SK-N-SH (cell line): ENCODE measurements at regions not wholly inside any gene's neighbourhood (a gene's known extent, or its start where the extent isn't known, plus 50 kb on each side); places are given as distances from the start of the nearest gene placed in this dataset.

Experiments used
- CTCF ChIP-seq: fragments of 200-600 bp; sonication (generic); IDR thresholded peaks from 2 replicates; pipeline ENCODE4 v1.6.1; 2017; ENCODE audit warnings: antibody characterized with exemption, mild to moderate bottlenecking, moderate library complexity
- EP300 ChIP-seq, 2 experiments: IDR thresholded peaks; 2 replicates each; pipeline versions ENCODE4 v1.4.0 to v1.6.1; 2012; ENCODE audit warnings: borderline replicate concordance in 1 of 2, low read depth in 1 of 2, low read length in 1 of 2
- FOXM1 ChIP-seq: IDR thresholded peaks from 2 replicates; pipeline ENCODE4 v1.4.0; 2012; ENCODE audit warnings: low read depth, mild to moderate bottlenecking
- MXI1 ChIP-seq: IDR thresholded peaks from 2 replicates; pipeline ENCODE4 v1.6.1; 2012; ENCODE audit warnings: mild to moderate bottlenecking, low read depth, low read length, improper control_type of control experiment
- RFX5 ChIP-seq: IDR thresholded peaks from 2 replicates; pipeline ENCODE4 v1.6.1; 2012; ENCODE audit warnings: mild to moderate bottlenecking, improper control_type of control experiment, low read length
- TAF1 ChIP-seq: IDR thresholded peaks from 2 replicates; pipeline ENCODE4 v1.6.1; 2012; ENCODE audit warnings: low read depth, mild to moderate bottlenecking, low read length, moderate library complexity, borderline replicate concordance
- YY1 ChIP-seq: IDR thresholded peaks from 2 replicates; pipeline ENCODE4 v1.4.0; 2012; ENCODE audit warnings: low read depth, mild to moderate bottlenecking

GRCh38 chr3:20336572-20336971 lies 150.6 kb upstream of the SGO1 start:
- TF ChIP-seq EP300 (IDR thresholded peaks at IDR 0.05; ENCODE audit: borderline replicate concordance in 1 of 2, low read depth in 1 of 2, low read length in 1 of 2) = no peak
- TF ChIP-seq CTCF = no peak
- no peak for TF ChIP-seq TAF1
- no peak for TF ChIP-seq FOXM1
- TF ChIP-seq MXI1 = no peak
- no peak for TF ChIP-seq RFX5
- TF ChIP-seq YY1 = no peak
